H1 (cell line): ENCODE measurements at regions not wholly inside any gene's neighbourhood (a gene's known extent, or its start where the extent isn't known, plus 50 kb on each side); places are given as distances from the start of the nearest gene placed in this dataset.

ENCODE experiments used
- BRCA1 ChIP-seq: IDR thresholded peaks from 2 replicates; pipeline ENCODE4 v1.6.1; 2012; ENCODE audit warnings: low read depth, low read length, improper control_type of control experiment
- CHD7 ChIP-seq: fragments of 300-600 bp; sonication (generic); IDR thresholded peaks from 2 replicates; pipeline ENCODE4 v1.7.1; 2012; ENCODE audit warnings: low read length, moderate library complexity, mild to moderate bottlenecking, inconsistent platforms; ENCODE audit not compliant: insufficient replicate concordance
- GABPA ChIP-seq: IDR thresholded peaks from 2 replicates; pipeline ENCODE4 v1.6.1; 2011; ENCODE audit warnings: mild to moderate bottlenecking, low read length, moderate library complexity, borderline replicate concordance; ENCODE audit not compliant: insufficient read depth
- KDM4A ChIP-seq: IDR thresholded peaks from one replicate; pipeline ENCODE4 v1.7.1; 2012; ENCODE audit warnings: low read depth, mild to moderate bottlenecking, moderate library complexity, low read length, inconsistent platforms; ENCODE audit not compliant: severe bottlenecking
- RFX5 ChIP-seq: IDR thresholded peaks from 2 replicates; pipeline ENCODE4 v1.6.1; 2011; ENCODE audit warnings: low read depth, low read length, improper control_type of control experiment, borderline replicate concordance
- SP4 ChIP-seq: IDR thresholded peaks from 2 replicates; pipeline ENCODE4 v1.6.1; 2012; ENCODE audit warnings: low read length, inconsistent platforms
- SUZ12 ChIP-seq: fragments of 200-600 bp; sonication (generic); IDR thresholded peaks from 2 replicates; pipeline ENCODE4 v1.6.1; 2012; ENCODE audit warnings: mild to moderate bottlenecking, inconsistent platforms, low read length, moderate library complexity, mixed read lengths

GRCh38 chr19:13622766-13623715, 116.8 kb upstream of the CACNA1A start (continued):
- TF ChIP-seq CHD7: no peak
- TF ChIP-seq SUZ12: no peak
- no peak for TF ChIP-seq BRCA1
- no peak for TF ChIP-seq RFX5
- TF ChIP-seq SP4: no peak
- TF ChIP-seq GABPA: no peak
- no peak for TF ChIP-seq KDM4A
